MM.1S (cell line): ENCODE measurements at regions not wholly inside any gene's neighbourhood (a gene's known extent, or its start where the extent isn't known, plus 50 kb on each side); places are given as distances from the start of the nearest gene placed in this dataset.

Experiments
- DNase-seq: peaks from one replicate; pipeline ENCODE4 v3.0.0-alpha.2; 2015
- H2AFZ ChIP-seq: fragments of 300-600 bp; sonication (generic); 2 replicates; pipeline ENCODE4 v1.6.0; 2016; ENCODE audit warnings: antibody characterized with exemption, low read length
- H3F3A ChIP-seq: fragments of 300-600 bp; sonication (generic); 2 replicates; pipeline ENCODE4 v1.6.1; 2016; ENCODE audit warnings: mild to moderate bottlenecking, antibody characterized with exemption, low read length, moderate library complexity, mixed read lengths; ENCODE audit not compliant: insufficient read depth
- H3K27ac ChIP-seq: fragments of 300-600 bp; sonication (generic); 2 replicates; pipeline ENCODE4 v1.5.1; 2016; ENCODE audit warnings: mild to moderate bottlenecking, low read length
- H3K27me3 ChIP-seq: fragments of 300-600 bp; sonication (generic); replicated peaks from 2 replicates; pipeline ENCODE4 v1.6.0; 2016; ENCODE audit warnings: low read length; ENCODE audit not compliant: insufficient read depth
- H3K36me3 ChIP-seq: fragments of 300-600 bp; sonication (generic); replicated peaks from 2 replicates; pipeline ENCODE4 v1.6.1; 2016; ENCODE audit warnings: mild to moderate bottlenecking, low read length, mixed read lengths; ENCODE audit not compliant: insufficient read depth
- H3K4me1 ChIP-seq: fragments of 300-600 bp; sonication (generic); 2 replicates; pipeline ENCODE4 v1.6.1; 2016; ENCODE audit warnings: low read length, mixed read lengths
- H3K4me2 ChIP-seq: fragments of 300-600 bp; sonication (generic); 2 replicates; pipeline ENCODE4 v1.6.0; 2016; ENCODE audit warnings: low read depth, low read length
- H3K4me3 ChIP-seq: fragments of 300-600 bp; sonication (generic); 2 replicates; pipeline ENCODE4 v1.5.1; 2016; ENCODE audit warnings: low read length, mixed read lengths
- H3K79me2 ChIP-seq: fragments of 300-600 bp; sonication (generic); 2 replicates; pipeline ENCODE4 v1.6.1; 2016; ENCODE audit warnings: mixed run types, low read length, mixed read lengths
- H3K9ac ChIP-seq: fragments of 300-600 bp; sonication (generic); 2 replicates; pipeline ENCODE4 v1.6.1; 2016; ENCODE audit warnings: low read length, mixed read lengths
- H3K9me2 ChIP-seq: fragments of 300-600 bp; sonication (generic); replicated peaks from 2 replicates; pipeline ENCODE4 v1.6.1; 2016; ENCODE audit warnings: mild to moderate bottlenecking, low read length, mixed read lengths; ENCODE audit not compliant: insufficient read depth
- H3K9me3 ChIP-seq: fragments of 300-600 bp; sonication (generic); replicated peaks from 2 replicates; pipeline ENCODE4 v1.6.1; 2016; ENCODE audit warnings: mild to moderate bottlenecking, low read length, mixed read lengths; ENCODE audit not compliant: insufficient read depth
- H4K20me1 ChIP-seq: fragments of 300-600 bp; sonication (generic); 2 replicates; pipeline ENCODE4 v1.6.1; 2016; ENCODE audit warnings: mild to moderate bottlenecking, low read length, moderate library complexity, mixed read lengths; ENCODE audit not compliant: insufficient read depth
- EZH2 ChIP-seq: fragments of 300-600 bp; sonication (generic); optimal IDR thresholded peaks from 2 replicates; pipeline ENCODE3; 2017; ENCODE audit warnings: low read depth, mild to moderate bottlenecking, antibody characterized with exemption, low read length, mixed read lengths
- EZH2phosphoT487 ChIP-seq: fragments of 300-600 bp; sonication (generic); IDR thresholded peaks from 2 replicates; pipeline ENCODE4 v1.6.1; 2018; ENCODE audit warnings: antibody characterized with exemption, low read length
- TF ChIP-seq, protein P1 (sequence below): fragments of 300-600 bp; sonication (generic); IDR thresholded peaks from 2 replicates; pipeline ENCODE4 v1.5.1; 2016; ENCODE audit warnings: antibody characterized with exemption, low read length, mixed read lengths

DNA sequence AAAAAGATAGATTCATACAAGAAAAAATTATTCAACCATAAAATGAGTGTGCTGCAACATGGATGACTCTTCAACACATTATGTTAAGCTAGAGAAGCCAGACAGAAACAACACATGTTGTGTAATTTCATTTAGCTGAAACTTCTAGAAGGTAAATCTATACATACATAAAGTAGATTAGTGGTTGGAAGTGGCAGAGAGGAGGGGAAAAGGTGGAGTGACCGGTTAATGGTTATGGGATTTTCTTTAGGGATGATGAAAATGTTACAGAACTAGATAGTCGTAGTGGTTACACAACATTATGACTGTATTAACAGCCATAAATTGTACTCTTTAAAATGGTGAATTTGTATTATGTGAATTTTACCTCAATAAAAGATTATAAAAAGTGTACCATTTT is 304.1 kb upstream of the SLC35B3 start:
- no peak overlapping the region for H3K9ac ChIP-seq
- H3K9me2 ChIP-seq: no peaks in the 10 kb centered on the region
- H3K36me3 ChIP-seq: no peaks in the 10 kb centered on the region
- H3K4me1 ChIP-seq: peaks cover 5% of the 10 kb centered on the region
- H3K79me2 ChIP-seq: no peaks in the 10 kb centered on the region
- no peak overlapping the region for H2AFZ ChIP-seq
- H3K9me3 ChIP-seq: no peaks in the 10 kb centered on the region
- no peak overlapping the region for H3K4me2 ChIP-seq
- no peaks in the 10 kb centered on the region for H3F3A ChIP-seq
- no peaks in the 10 kb centered on the region for H4K20me1 ChIP-seq
- TF ChIP-seq EZH2phosphoT487 (no peak), EZH2 (no peak)
- TF ChIP-seq, protein P1, sequence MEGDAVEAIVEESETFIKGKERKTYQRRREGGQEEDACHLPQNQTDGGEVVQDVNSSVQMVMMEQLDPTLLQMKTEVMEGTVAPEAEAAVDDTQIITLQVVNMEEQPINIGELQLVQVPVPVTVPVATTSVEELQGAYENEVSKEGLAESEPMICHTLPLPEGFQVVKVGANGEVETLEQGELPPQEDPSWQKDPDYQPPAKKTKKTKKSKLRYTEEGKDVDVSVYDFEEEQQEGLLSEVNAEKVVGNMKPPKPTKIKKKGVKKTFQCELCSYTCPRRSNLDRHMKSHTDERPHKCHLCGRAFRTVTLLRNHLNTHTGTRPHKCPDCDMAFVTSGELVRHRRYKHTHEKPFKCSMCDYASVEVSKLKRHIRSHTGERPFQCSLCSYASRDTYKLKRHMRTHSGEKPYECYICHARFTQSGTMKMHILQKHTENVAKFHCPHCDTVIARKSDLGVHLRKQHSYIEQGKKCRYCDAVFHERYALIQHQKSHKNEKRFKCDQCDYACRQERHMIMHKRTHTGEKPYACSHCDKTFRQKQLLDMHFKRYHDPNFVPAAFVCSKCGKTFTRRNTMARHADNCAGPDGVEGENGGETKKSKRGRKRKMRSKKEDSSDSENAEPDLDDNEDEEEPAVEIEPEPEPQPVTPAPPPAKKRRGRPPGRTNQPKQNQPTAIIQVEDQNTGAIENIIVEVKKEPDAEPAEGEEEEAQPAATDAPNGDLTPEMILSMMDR: no peak
- no peak overlapping the region for H3K4me3 ChIP-seq
- H3K27me3 ChIP-seq: no peaks in the 10 kb centered on the region
- no peak overlapping the region for H3K27ac ChIP-seq
- no peak for DNase-seq

DNA sequence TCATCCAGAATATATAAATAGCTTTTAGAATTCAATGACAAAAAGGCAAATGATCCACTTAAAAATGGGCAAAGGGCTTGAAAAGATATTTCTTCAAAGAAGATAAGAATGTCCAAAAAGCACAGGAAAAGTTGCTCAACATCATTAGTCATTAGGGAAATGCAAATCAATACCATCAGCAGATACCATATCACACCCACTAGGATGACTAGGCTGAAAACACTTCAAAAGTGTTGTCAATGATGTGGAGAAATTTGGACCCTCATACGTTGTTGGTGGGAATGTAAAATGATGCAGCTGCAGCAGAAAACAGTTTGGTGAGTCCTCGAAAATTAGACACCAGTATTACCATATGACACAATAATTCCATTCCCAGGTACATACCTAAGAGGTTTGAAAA is 303.6 kb upstream of the SLC35B3 start:
- H3K9ac ChIP-seq: no peak overlapping the region
- no peak overlapping the region for H2AFZ ChIP-seq
- no peak overlapping the region for H3K4me3 ChIP-seq
- H4K20me1 ChIP-seq: no peaks in the 10 kb centered on the region
- H3K4me1 ChIP-seq: peaks cover 5% of the 10 kb centered on the region
- H3K79me2 ChIP-seq: no peaks in the 10 kb centered on the region
- H3K27ac ChIP-seq: no peak overlapping the region
- H3F3A ChIP-seq: no peaks in the 10 kb centered on the region
- H3K9me2 ChIP-seq: no peaks in the 10 kb centered on the region
- H3K27me3 ChIP-seq: no peaks in the 10 kb centered on the region
- H3K9me3 ChIP-seq: no peaks in the 10 kb centered on the region
- H3K4me2 ChIP-seq: no peak overlapping the region
- DNase-seq: no peak
- no peak for TF ChIP-seq EZH2phosphoT487
- TF ChIP-seq, protein P1: no peak
- TF ChIP-seq EZH2: no peak
- no peaks in the 10 kb centered on the region for H3K36me3 ChIP-seq

DNA sequence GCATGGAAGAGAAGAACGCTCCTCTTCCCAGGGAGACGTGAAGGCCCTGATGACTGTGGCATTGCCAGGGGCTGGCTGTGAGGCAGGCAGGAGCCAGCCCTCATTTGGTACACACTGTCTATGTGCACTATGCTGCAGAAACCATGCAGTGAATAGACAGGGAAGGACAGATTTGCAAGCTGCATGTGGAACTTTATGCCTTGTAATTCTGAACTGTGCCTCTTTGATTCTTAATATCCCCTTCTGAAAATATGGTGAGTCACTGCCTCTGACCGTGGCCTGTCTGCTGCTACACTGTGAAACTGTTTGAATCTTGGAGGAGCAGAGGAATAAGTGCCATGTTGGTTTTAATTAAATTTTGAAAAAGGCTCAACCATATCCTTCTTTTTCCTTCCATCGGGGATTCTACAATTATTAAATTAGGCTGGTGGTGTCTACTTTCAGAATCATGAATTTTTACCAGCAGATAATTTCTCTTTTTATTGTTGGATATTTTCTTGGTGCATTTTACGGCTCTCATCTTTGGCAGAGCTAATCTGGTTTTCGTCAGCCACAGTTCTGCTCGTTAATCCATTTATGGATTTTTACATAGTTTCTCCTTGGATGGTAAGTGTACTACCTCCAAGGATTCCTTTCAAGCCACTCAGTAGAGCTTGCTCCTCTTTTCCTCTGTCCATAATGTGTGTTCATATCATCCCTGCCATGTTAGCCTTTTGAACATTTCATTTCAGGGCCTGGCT is 301.0 kb upstream of the SLC35B3 start:
- H3K4me2 ChIP-seq: no peak overlapping the region
- no peak overlapping the region for H3K27ac ChIP-seq
- no peaks in the 10 kb centered on the region for H3K27me3 ChIP-seq
- H3K4me3 ChIP-seq: no peak overlapping the region
- no peaks in the 10 kb centered on the region for H3K9me3 ChIP-seq
- peaks cover 9% of the 10 kb centered on the region for H3F3A ChIP-seq
- no peak overlapping the region for H3K9ac ChIP-seq
- H3K9me2 ChIP-seq: no peaks in the 10 kb centered on the region
- no peaks in the 10 kb centered on the region for H3K79me2 ChIP-seq
- peaks cover 16% of the 10 kb centered on the region for H3K4me1 ChIP-seq
- H4K20me1 ChIP-seq: no peaks in the 10 kb centered on the region
- TF ChIP-seq EZH2phosphoT487 (no peak), EZH2 (no peak)
- TF ChIP-seq, protein P1: no peak
- no peaks in the 10 kb centered on the region for H3K36me3 ChIP-seq
- DNase-seq: no peak
- H2AFZ ChIP-seq: no peak overlapping the region; the same call in 1 of the 2 replicates
